KOPT-K1 (cell line): ENCODE measurements at regions not wholly inside any gene's neighbourhood (a gene's known extent, or its start where the extent isn't known, plus 50 kb on each side); places are given as distances from the start of the nearest gene placed in this dataset.
"Not testable (repeated sequence)": the region's sequence is repeated elsewhere in the genome, so short reads cannot be mapped to it uniquely, and the experiment has no call there.

Source experiments
- H3K27ac ChIP-seq: fragments of 200-600 bp; sonication (generic); 2 replicates; pipeline ENCODE4 v1.5.1; 2016; ENCODE audit warnings: antibody characterized with exemption, mild to moderate bottlenecking, low read depth, low read length; ENCODE audit not compliant: poor library complexity, severe bottlenecking
- H3K36me3 ChIP-seq: fragments of 200-600 bp; sonication (generic); 2 replicates; pipeline ENCODE4 v1.5.1; 2017; ENCODE audit warnings: antibody characterized with exemption, mild to moderate bottlenecking, low read length, moderate library complexity; ENCODE audit not compliant: insufficient read depth
- H3K9me3 ChIP-seq: fragments of 200-600 bp; sonication (generic); 2 replicates; pipeline ENCODE4 v1.5.1; 2017; ENCODE audit warnings: antibody characterized with exemption, low read length, mild to moderate bottlenecking; ENCODE audit not compliant: insufficient read depth, poor library complexity, severe bottlenecking

DNA sequence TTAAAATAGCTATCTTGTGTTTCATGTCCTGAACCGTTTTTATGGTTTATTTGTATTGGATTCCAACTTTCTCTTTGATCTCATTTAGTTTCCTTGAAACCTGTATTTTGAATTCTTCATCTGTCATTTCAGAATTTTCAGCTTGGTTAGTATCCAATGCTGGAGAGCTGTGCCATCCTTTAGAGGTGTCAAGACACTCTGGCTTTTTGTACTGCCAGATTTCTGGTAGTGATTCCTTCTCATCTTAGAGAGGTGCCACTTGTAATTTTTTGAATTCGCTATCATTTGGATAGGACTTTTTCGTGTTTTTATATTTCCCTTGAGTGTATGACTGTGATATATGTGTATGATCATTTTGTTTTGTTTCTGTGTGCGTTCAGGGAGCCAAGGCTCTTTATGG lies 591.4 kb downstream of the ADCYAP1 start:
- Histone ChIP-seq H3K27ac (no peak overlapping the region), H3K9me3 (no peaks in the 10 kb centered on the region), H3K36me3 (no peaks in the 10 kb centered on the region)

DNA sequence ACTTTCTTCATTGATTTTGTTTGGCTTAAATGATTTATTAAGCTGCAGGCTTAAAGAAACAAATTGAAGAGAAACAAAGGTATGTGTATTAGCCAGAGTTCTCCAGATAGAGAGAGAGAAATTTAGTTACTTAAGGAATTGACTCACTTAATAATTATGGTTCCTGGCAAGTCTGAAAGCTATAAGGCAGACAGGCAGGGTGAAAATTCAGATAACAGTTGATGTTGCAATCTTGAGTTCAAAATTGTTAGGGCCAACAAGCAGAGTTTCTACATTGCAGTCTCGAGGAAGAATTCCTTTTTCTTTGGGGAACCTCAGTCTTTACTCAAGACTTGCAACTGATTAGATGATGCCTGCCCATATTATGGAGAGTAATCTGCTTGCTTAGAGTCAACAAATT lies 593.5 kb downstream of the ADCYAP1 start:
- Histone ChIP-seq H3K36me3 (no peaks in the 10 kb centered on the region), H3K27ac (no peak overlapping the region), H3K9me3 (no peaks in the 10 kb centered on the region)

DNA sequence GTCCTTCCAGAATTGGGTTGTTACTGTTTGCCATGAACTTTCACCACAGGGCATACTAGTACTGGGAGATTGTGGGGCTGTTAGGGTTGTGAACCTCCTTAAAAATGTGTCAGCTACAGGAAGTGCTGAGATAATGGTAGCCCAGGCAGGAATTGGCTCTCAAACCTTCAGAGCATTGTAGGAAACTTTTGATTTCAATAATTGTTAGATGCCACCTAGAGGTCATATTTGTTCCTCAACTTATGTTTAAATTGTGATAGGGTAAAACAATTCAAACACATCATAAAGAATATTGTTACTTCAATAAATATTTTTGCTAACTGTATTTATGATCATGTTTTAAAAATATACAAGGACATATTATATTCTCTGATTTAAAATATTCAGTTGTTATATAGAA lies 594.6 kb downstream of the ADCYAP1 start:
- H3K36me3 ChIP-seq = no peaks in the 10 kb centered on the region
- no peaks in the 10 kb centered on the region for H3K9me3 ChIP-seq

GRCh38 chr18:1503847-1504246 lies 599.2 kb downstream of the ADCYAP1 start:
- no peaks in the 10 kb centered on the region for H3K36me3 ChIP-seq
- H3K27ac ChIP-seq = no peak overlapping the region
- H3K9me3 ChIP-seq = no peaks in the 10 kb centered on the region

More for the DNA sequence above, 594.6 kb downstream of the ADCYAP1 start:
- H3K27ac ChIP-seq = no peak overlapping the region

GRCh38 chr18:1505856-1506255 lies 601.2 kb downstream of the ADCYAP1 start:
- Histone ChIP-seq H3K9me3 (no peaks in the 10 kb centered on the region), H3K27ac (no peak overlapping the region), H3K36me3 (no peaks in the 10 kb centered on the region)

DNA sequence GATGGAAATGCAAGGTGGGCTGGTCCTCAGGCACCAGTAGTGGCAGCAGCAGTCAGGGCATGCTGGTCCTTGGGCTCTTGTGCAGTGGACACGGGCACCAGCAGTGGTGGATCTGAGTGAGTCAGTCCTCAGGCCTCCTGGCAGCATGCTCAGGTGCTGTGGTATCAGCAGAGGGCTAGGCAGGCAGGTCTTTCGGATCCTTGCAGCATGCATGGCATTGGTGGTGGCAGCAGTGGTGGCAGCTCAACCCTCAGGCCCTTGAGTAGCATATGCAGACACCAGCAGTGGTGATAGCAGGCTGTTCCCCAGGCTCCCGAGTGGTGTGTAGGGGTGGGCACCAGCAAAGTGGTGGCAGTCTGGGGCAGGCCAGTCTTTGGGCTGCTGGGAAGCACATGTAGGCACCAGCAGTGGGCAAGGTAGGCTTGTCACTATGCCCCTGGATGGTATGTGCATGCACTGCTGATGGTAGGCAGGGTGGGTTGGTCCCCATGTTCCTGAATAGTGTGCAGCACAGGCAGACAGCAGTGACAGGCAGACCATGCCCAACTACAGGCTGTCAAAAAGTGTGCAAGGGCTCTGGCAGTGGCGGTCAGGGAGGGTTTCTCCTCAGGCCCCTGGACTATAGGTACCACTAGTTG lies 606.0 kb downstream of the ADCYAP1 start:
- Histone ChIP-seq H3K36me3 (no peaks in the 10 kb centered on the region), H3K9me3 (no peaks in the 10 kb centered on the region), H3K27ac (no peak overlapping the region)

DNA sequence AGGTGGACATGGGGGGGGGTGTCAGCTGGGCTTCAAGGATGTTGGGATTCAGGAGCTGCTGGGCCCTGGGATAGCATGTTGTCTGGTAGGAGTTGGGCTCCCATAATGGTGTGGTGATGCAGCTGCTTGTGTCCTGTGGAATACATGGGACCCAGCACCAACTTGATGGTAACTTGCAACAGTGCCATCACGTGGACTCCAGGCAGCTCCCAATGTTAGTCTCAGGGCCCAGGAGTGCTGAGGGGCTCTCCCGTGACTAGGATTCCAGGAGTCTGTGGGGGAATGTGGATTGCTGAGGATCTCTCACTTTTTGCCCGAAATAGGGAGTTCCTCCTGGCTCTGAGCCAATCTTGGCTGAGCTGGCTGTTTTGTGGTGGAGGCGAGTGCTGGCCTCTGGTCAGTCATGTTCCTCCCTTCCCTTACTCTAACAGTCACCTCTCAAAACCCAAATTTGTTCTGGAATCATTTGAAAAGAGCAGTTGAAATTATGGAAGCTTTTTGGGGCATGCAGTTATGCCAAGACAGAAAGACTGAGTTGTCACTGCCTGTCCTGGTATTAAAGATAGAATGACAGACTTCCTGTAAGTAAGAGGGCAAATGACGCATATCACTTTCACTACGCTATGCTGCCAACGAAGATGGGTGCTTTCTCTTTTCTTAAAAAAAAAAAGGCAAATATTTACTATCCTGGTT lies 607.1 kb downstream of the ADCYAP1 start:
- H3K36me3 ChIP-seq = no peaks in the 10 kb centered on the region
- no peak overlapping the region for H3K27ac ChIP-seq
- no peaks in the 10 kb centered on the region for H3K9me3 ChIP-seq

DNA sequence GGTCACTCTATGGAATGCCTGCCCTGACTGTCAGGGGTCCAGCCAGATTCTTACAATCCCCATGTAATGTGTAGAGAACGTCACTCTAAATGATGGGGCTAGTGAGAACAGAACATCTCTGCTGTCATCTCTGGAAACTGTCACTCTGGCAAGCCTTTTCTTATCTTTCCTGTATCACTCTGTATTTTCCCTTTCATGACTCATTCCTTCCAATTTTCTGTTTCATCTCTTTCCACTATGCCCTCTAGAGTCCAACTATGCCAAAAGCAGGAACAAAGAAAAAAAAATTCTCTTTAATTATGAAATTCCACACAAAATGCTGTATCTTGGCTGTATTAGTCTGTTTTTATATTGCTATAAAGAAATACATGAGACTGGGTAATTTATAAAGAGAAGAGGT lies 608.8 kb downstream of the ADCYAP1 start:
- no peak overlapping the region for H3K27ac ChIP-seq
- H3K9me3 ChIP-seq = no peaks in the 10 kb centered on the region
- no peaks in the 10 kb centered on the region for H3K36me3 ChIP-seq

- not testable (repeated sequence) for H3K9me3 ChIP-seq, H3K27ac ChIP-seq, H3K36me3 ChIP-seq
Measured at GRCh38 chr18:1521588-1522248, 617.0 kb downstream of the ADCYAP1 start.

DNA sequence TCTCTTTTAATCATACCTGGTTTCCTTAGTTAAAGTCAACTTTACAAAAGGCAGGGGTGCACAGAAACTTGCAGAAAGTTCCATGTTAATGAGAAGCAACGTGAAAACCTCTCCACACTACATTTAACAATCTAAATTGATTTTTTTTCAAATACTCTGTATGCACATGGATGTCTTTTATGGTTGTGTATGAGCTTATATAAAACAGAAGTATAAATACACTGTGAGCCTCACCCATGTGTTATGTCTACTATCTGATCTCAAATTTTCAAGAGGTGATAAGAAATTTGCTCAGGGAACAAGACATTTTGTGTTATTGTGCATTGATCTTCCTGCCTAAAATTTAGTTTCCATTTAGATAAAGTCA lies 617.6 kb downstream of the ADCYAP1 start:
- H3K27ac ChIP-seq = no peak overlapping the region
- H3K36me3 ChIP-seq = no peaks in the 10 kb centered on the region
- H3K9me3 ChIP-seq = no peaks in the 10 kb centered on the region

- Histone ChIP-seq H3K36me3 (no peaks in the 10 kb centered on the region), H3K27ac (no peak overlapping the region), H3K9me3 (no peaks in the 10 kb centered on the region)
Measured at GRCh38 chr18:1526991-1527390, 622.3 kb downstream of the ADCYAP1 start.

DNA sequence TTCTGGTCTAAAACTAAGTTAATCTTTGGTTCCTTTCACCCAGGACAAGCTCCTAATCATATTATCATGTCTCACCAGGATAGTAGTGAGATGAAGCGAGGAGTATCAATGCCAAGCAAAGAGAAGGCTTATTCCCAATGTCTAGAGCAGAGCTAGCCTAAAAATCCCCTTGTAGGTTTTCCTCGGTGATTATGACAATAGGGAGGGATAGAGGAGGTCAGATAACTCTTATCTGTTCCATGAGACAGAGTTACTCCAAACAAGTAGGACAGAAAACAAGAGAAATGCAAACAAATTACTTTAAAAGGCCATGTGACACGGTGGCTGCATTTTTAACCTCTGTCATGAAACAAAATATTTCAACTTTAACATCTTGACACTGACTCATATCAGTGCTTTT lies 623.1 kb downstream of the ADCYAP1 start:
- Histone ChIP-seq H3K9me3 (no peaks in the 10 kb centered on the region), H3K27ac (no peak overlapping the region), H3K36me3 (no peaks in the 10 kb centered on the region)

GRCh38 chr18:1528447-1528846 lies 623.8 kb downstream of the ADCYAP1 start:
- H3K27ac ChIP-seq = no peak overlapping the region
- no peaks in the 10 kb centered on the region for H3K9me3 ChIP-seq

DNA sequence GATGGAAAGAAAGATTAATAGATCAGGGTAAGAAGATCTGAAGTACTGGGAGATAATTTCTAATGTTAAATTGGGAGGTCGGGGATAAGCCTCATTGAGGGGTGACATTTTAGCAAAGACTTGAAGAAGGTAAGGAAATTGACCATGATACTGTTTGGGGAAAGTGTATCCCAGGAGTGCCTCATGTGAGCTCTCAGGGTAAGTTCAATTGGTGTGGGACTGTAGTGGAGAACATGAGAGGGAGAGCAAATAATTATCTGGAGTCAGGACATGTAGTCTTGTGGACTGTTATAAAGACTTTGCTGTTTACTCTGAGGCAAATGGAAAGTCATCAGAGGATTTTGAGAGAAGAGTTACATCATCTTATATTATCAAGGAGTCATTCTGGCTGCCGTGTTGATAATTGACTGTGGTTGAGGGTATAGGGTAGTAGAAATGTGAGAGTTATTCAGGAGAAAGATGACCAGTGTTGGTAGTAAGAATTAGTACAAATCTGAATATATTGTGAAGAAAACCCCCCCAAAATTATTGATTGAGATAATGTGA lies 624.4 kb downstream of the ADCYAP1 start:
- Histone ChIP-seq H3K36me3 (no peaks in the 10 kb centered on the region), H3K9me3 (no peaks in the 10 kb centered on the region), H3K27ac (no peak overlapping the region)

More at GRCh38 chr18:1528447-1528846, 623.8 kb downstream of the ADCYAP1 start:
- no peaks in the 10 kb centered on the region for H3K36me3 ChIP-seq

DNA sequence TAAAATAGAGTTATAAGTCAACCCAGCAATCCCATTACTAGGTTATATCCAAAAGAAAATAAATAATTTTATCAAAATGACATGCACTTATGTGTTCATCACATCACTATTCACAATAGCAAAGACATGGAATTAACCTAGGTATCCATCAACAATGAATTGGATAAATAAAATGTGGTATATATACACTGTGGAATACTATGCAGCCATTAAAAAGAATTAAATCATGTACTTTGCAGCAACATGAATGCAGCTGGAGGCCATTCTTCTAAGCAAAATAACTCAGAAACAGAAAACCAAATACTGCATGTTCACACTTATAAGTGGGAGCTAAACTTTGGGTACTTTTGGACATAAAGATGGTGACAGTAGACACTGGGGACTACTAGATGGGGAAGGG lies 626.0 kb downstream of the ADCYAP1 start:
- H3K27ac ChIP-seq = no peak overlapping the region
- H3K36me3 ChIP-seq = no peaks in the 10 kb centered on the region
- H3K9me3 ChIP-seq = no peaks in the 10 kb centered on the region
